Adrenal gland (tissue), 5 donors: ENCODE measurements at regions not wholly inside any gene's neighbourhood (a gene's known extent, or its start where the extent isn't known, plus 50 kb on each side); places are given as distances from the start of the nearest gene placed in this dataset.

Experiments
- POLR2A ChIP-seq, 2 donors: fragments of 450-650 bp; IDR thresholded peaks; one replicate each; pipeline ENCODE4 v1.6.1; 2017; ENCODE audit warnings: antibody characterized with exemption in 2 of 2, mild to moderate bottlenecking in 2 of 2, moderate library complexity in 1 of 2
- TF ChIP-seq, protein P1 (sequence below), 6 experiments: fragments of 450-650 bp in 4 of 6; fragments of 200-600 bp in 2 of 6; sonication (generic) in 1 of 6; IDR thresholded peaks; 1 replicate in 5 of 6; 2 replicates in 1 of 6; pipeline versions ENCODE4 v1.5.1 to v1.8.0; 2016 to 2021; ENCODE audit warnings: antibody characterized with exemption in 6 of 6, mild to moderate bottlenecking in 2 of 6, moderate library complexity in 1 of 6
- donor health status: DM: no; HTN: no; CAD: no.

DNA sequence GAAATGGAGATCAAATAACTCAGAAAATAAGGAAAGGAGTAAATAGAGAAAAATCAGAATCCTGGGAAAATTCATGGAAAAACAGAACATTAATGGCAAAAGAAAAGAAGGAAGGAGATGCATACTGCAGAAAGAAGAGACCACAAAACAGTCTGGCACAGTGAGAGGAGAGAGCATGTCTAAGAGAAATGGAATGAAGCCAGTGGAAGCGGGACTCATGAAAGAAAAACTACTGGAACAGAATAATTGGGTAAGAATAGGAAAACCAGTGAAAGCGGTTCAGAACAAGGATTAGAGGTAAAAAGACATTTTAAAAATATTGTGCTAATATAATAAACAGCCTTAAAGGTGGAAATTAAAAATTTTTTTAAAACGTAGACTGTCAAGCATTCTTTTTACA, 93.6 kb upstream of the GREM2 start:
- TF ChIP-seq POLR2A (IDR thresholded peaks at IDR 0.05), result no peak
- TF ChIP-seq, protein P1, sequence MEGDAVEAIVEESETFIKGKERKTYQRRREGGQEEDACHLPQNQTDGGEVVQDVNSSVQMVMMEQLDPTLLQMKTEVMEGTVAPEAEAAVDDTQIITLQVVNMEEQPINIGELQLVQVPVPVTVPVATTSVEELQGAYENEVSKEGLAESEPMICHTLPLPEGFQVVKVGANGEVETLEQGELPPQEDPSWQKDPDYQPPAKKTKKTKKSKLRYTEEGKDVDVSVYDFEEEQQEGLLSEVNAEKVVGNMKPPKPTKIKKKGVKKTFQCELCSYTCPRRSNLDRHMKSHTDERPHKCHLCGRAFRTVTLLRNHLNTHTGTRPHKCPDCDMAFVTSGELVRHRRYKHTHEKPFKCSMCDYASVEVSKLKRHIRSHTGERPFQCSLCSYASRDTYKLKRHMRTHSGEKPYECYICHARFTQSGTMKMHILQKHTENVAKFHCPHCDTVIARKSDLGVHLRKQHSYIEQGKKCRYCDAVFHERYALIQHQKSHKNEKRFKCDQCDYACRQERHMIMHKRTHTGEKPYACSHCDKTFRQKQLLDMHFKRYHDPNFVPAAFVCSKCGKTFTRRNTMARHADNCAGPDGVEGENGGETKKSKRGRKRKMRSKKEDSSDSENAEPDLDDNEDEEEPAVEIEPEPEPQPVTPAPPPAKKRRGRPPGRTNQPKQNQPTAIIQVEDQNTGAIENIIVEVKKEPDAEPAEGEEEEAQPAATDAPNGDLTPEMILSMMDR (IDR thresholded peaks at IDR 0.05), result no peak
